Natural killer cell (primary cell): ENCODE measurements at regions not wholly inside any gene's neighbourhood (a gene's known extent, or its start where the extent isn't known, plus 50 kb on each side); places are given as distances from the start of the nearest gene placed in this dataset.

ENCODE experiments used
- ATAC-seq, 3 donors: fragments of 150-1000 bp in 2 of 3; fragments of 200-7000 bp in 1 of 3; cut with Tn5 transposase; 1 replicate in 1 of 3; 2 replicates in 2 of 3; pipeline ENCODE4 v1.10.0; 2021; ENCODE audit warnings: mild to moderate bottlenecking in 2 of 3, moderate library complexity in 2 of 3
- DNase-seq, 2 donors: peaks; one replicate each; pipeline versions ENCODE4 v3.0.0 to v3.0.0-alpha.2; 2013 to 2021; ENCODE audit warnings: mixed read lengths in 1 of 2
- H3K27ac ChIP-seq: one replicate; pipeline ENCODE4 v1.5.1; 2013; ENCODE audit warnings: mild to moderate bottlenecking, low read length
- H3K27me3 ChIP-seq: one replicate; pipeline ENCODE4 v1.6.1; 2013; ENCODE audit warnings: low read length; ENCODE audit not compliant: control insufficient read depth, insufficient read depth
- H3K36me3 ChIP-seq: one replicate; pipeline ENCODE4 v1.6.1; 2013; ENCODE audit warnings: low read length; ENCODE audit not compliant: control insufficient read depth, insufficient read depth
- H3K4me1 ChIP-seq: one replicate; pipeline ENCODE4 v1.6.1; 2013; ENCODE audit warnings: low read length; ENCODE audit not compliant: control insufficient read depth, insufficient read depth
- H3K4me3 ChIP-seq: one replicate; pipeline ENCODE4 v1.5.1; 2013; ENCODE audit warnings: low read length
- H3K9me3 ChIP-seq: one replicate; pipeline ENCODE4 v1.6.1; 2013; ENCODE audit warnings: low read length; ENCODE audit not compliant: control insufficient read depth, insufficient read depth
- H3K27ac Mint-ChIP-seq, 2 donors: one replicate each; pipeline ENCODE4 v1.8.0; 2022; ENCODE audit warnings: mild to moderate bottlenecking in 2 of 2, mixed read lengths in 2 of 2, moderate library complexity in 1 of 2
- H3K27me3 Mint-ChIP-seq, 2 donors: one replicate each; pipeline ENCODE4 v1.8.0; 2022; ENCODE audit warnings: low read depth in 2 of 2, mixed read lengths in 2 of 2
- H3K36me3 Mint-ChIP-seq: one replicate; pipeline ENCODE4 v1.8.0; 2022; ENCODE audit warnings: mixed read lengths
- H3K4me1 Mint-ChIP-seq, 2 donors: one replicate each; pipeline ENCODE4 v1.8.0; 2022; ENCODE audit warnings: mixed read lengths in 2 of 2
- H3K4me3 Mint-ChIP-seq: one replicate; pipeline ENCODE4 v1.8.0; 2022; ENCODE audit warnings: mild to moderate bottlenecking, moderate library complexity, mixed read lengths
- H3K9me3 Mint-ChIP-seq, 2 donors: one replicate each; pipeline ENCODE4 v1.8.0; 2022; ENCODE audit warnings: mixed read lengths in 2 of 2
- CTCF ChIP-seq: fragments of 200-600 bp; IDR thresholded peaks from one replicate; pipeline ENCODE4 v1.8.0; 2022; ENCODE audit warnings: antibody characterized with exemption
- WGBS: methylation state at CpG from one replicate; pipeline ENCODE4 v1.1.7; 2013; ENCODE audit warnings: missing lambda C conversion rate; ENCODE audit not compliant: insufficient coverage; 5-methylcytosine and 5-hydroxymethylcytosine counted together
- intact Hi-C: fragments of 100-400 bp; cut with micrococcal nuclease; formaldehyde crosslinking; loops from one replicate; pipeline ENCODE4 v1.14.2; 2022

DNA sequence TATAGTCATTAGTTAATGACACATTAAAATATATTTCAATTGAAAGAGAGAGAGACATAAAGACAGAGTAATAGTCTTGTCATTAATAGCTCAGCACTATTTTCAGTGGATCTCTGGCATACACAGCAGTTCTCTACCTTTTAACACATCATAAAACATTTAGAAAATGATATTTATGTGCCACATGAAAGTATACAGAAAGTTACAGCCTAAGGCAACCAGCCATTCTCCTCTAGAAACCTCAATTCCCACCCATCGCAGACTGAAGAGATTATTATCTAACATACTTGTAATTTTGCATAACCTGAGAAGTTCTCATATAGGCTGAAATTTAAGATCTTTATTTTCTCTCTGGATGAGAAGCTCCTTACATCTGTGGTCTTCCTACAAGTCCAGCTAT is 58.7 kb upstream of the FAM83B start:
- Histone ChIP-seq H3K4me3 (no peak overlapping the region), H3K4me1 (no peaks in the 10 kb centered on the region), H3K9me3 (no peaks in the 10 kb centered on the region), H3K36me3 (no peaks in the 10 kb centered on the region), H3K27me3 (no peaks in the 10 kb centered on the region), H3K27ac (no peak overlapping the region)
- Mint-ChIP-seq H3K4me1 (peaks cover 0 to 4% of the 10 kb centered on the region in 2 donors), H3K4me3 (no peak overlapping the region), H3K27me3 (no peaks in the 10 kb centered on the region), H3K36me3 (no peaks in the 10 kb centered on the region), H3K9me3 (peaks cover 0 to 2% of the 10 kb centered on the region in 2 donors), H3K27ac (no peak overlapping the region)
- no CpG with 5 or more reads among the region's 1 CpG for WGBS
- intact Hi-C loops = no loop called here
- ATAC-seq (no peak), DNase-seq (no peak)
- no peak for TF ChIP-seq CTCF
